ENCODE measurements at regions not wholly inside any gene's neighbourhood (a gene's known extent, or its start where the extent isn't known, plus 50 kb on each side); places are given as distances from the start of the nearest gene placed in this dataset.

DNA sequence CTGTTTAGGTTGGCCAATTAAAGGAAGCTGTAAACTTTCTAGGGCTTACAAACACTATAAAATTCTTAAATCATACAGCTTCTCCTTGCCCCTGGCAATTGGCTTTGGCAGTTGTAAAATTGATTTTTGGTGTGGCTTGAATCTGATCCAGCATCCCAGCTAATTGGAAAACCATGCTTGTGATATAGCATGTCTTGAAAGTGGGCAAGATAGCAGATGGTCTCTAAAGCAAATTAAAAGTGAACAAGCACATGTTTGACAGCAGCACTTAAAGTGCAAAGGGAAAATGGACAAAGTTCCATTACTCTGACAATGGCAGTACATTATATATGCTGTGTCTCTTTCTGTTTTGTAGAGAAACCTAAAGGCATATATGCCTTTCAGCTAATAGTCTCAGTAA is 302.9 kb upstream of the NXPH2 start:
- Histone ChIP-seq H3K27ac (ENCODE audit: low read length) (no peak overlapping the region), H3K9me3 (ENCODE audit: insufficient read depth, low read length) (no peaks in the 10 kb centered on the region), H3K9ac (ENCODE audit: low read length) (no peak overlapping the region), H3K4me3 (ENCODE audit: low read length) (no peak overlapping the region), H3K79me2 (ENCODE audit: low read length) (no peaks in the 10 kb centered on the region), H3K27me3 (ENCODE audit: low read depth, low read length) (no peaks in the 10 kb centered on the region), H4K20me1 (ENCODE audit: insufficient read depth, low read length) (no peaks in the 10 kb centered on the region), H3K4me2 (ENCODE audit: low read length) (no peak overlapping the region), H2AFZ (ENCODE audit: low read depth, low read length) (no peak overlapping the region), H3K4me1 (ENCODE audit: low read length) (no peaks in the 10 kb centered on the region), H3K36me3 (replicated peaks; ENCODE audit: low read depth, low read length) (no peaks in the 10 kb centered on the region)
- no peak for TF ChIP-seq CTCF (IDR thresholded peaks at IDR 0.05; ENCODE audit: low read depth, low read length)
- TF ChIP-seq EZH2phosphoT487 (IDR thresholded peaks at IDR 0.05; ENCODE audit: low read depth) = no peak

DNA sequence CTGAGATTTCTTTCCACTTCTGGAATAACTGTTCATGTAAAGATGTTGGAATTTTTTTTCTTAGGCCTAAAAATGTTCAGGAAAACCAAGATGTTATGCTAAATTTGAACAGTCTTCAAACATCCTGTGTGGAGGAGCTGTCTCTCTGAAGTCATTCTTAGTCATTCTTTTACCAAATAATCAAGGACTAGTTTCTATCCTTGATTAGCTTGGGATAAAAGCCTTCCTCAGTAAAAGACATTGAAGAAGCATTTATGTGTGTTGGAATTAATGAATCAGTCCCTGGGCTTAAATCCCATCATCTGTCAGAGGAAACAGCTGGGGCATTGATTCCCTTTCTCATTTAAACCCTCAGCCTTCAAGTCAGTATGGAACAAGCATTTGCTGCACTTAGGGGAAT is 300.1 kb upstream of the NXPH2 start:
- H3K4me3 ChIP-seq (ENCODE audit: low read length) = no peak overlapping the region
- no peak overlapping the region for H2AFZ ChIP-seq (ENCODE audit: low read depth, low read length)
- no peak overlapping the region for H3K27ac ChIP-seq (ENCODE audit: low read length)
- H3K79me2 ChIP-seq (ENCODE audit: low read length) = no peaks in the 10 kb centered on the region
- H4K20me1 ChIP-seq (ENCODE audit: insufficient read depth, low read length) = no peaks in the 10 kb centered on the region
- H3K27me3 ChIP-seq (ENCODE audit: low read depth, low read length) = no peaks in the 10 kb centered on the region
- no peak for TF ChIP-seq CTCF (IDR thresholded peaks at IDR 0.05; ENCODE audit: low read depth, low read length)
- no peak for TF ChIP-seq EZH2phosphoT487 (IDR thresholded peaks at IDR 0.05; ENCODE audit: low read depth)
- H3K36me3 ChIP-seq (replicated peaks; ENCODE audit: low read depth, low read length) = no peaks in the 10 kb centered on the region
- H3K4me2 ChIP-seq (ENCODE audit: low read length) = no peak overlapping the region
- no peaks in the 10 kb centered on the region for H3K9me3 ChIP-seq (ENCODE audit: insufficient read depth, low read length)
- H3K9ac ChIP-seq (ENCODE audit: low read length) = no peak overlapping the region
- no peaks in the 10 kb centered on the region for H3K4me1 ChIP-seq (ENCODE audit: low read length)

DNA sequence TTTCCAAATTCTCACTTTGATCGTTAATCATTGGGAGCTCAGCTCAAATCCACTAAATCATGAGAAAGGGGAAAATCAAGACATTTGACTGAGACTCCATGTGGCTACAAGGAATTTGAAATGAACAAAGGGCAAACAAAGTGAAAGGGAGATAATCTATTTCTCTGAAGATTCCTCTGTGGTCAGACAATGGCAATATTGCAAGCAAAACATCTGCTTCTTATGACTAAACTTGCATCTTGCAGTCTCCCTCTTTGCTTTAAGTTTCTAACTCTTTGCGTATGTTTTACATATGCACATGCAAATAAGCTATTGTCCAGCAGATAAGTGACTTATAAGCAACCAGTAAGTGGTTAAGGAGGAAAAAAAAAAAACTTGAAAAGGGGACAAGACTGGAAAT is 299.1 kb upstream of the NXPH2 start:
- Histone ChIP-seq H3K4me2 (ENCODE audit: low read length) (no peak overlapping the region), H2AFZ (ENCODE audit: low read depth, low read length) (no peak overlapping the region), H3K4me3 (ENCODE audit: low read length) (no peak overlapping the region), H3K9ac (ENCODE audit: low read length) (no peak overlapping the region), H4K20me1 (ENCODE audit: insufficient read depth, low read length) (no peaks in the 10 kb centered on the region), H3K9me3 (ENCODE audit: insufficient read depth, low read length) (no peaks in the 10 kb centered on the region), H3K36me3 (replicated peaks; ENCODE audit: low read depth, low read length) (no peaks in the 10 kb centered on the region), H3K27me3 (ENCODE audit: low read depth, low read length) (no peaks in the 10 kb centered on the region), H3K4me1 (ENCODE audit: low read length) (no peaks in the 10 kb centered on the region), H3K79me2 (ENCODE audit: low read length) (no peaks in the 10 kb centered on the region), H3K27ac (ENCODE audit: low read length) (no peak overlapping the region)
- no peak for TF ChIP-seq CTCF (IDR thresholded peaks at IDR 0.05; ENCODE audit: low read depth, low read length)
- no peak for TF ChIP-seq EZH2phosphoT487 (IDR thresholded peaks at IDR 0.05; ENCODE audit: low read depth)

DNA sequence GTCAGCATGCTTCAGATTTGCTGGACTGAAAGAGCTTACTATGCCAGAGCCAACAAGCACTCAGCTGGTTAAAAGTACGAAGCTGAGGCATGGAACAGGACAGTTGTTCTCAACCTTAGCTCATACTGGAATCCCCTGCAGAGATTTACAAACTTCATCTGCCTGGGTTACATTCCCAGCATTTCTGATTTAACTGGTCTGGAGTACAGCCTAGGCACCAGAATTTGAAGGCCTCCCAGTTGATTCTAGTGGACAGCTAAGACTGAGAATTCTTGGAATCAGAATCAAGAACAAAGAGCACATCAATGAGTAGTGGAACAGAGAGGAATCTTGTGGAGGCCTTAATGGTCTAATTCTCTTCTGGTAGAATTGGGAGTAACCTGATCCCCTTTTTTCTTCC is 298.2 kb upstream of the NXPH2 start:
- no peak overlapping the region for H2AFZ ChIP-seq (ENCODE audit: low read depth, low read length)
- no peak overlapping the region for H3K4me2 ChIP-seq (ENCODE audit: low read length)
- H3K9me3 ChIP-seq (ENCODE audit: insufficient read depth, low read length) = no peaks in the 10 kb centered on the region
- H3K36me3 ChIP-seq (replicated peaks; ENCODE audit: low read depth, low read length) = no peaks in the 10 kb centered on the region
- no peak overlapping the region for H3K9ac ChIP-seq (ENCODE audit: low read length)
- no peak for TF ChIP-seq CTCF (IDR thresholded peaks at IDR 0.05; ENCODE audit: low read depth, low read length)
- no peak for TF ChIP-seq EZH2phosphoT487 (IDR thresholded peaks at IDR 0.05; ENCODE audit: low read depth)
- H3K27ac ChIP-seq (ENCODE audit: low read length) = no peak overlapping the region
- no peaks in the 10 kb centered on the region for H3K27me3 ChIP-seq (ENCODE audit: low read depth, low read length)
- H3K4me3 ChIP-seq (ENCODE audit: low read length) = no peak overlapping the region
- no peaks in the 10 kb centered on the region for H3K79me2 ChIP-seq (ENCODE audit: low read length)
- H3K4me1 ChIP-seq (ENCODE audit: low read length) = no peaks in the 10 kb centered on the region
- H4K20me1 ChIP-seq (ENCODE audit: insufficient read depth, low read length) = no peaks in the 10 kb centered on the region

All from OCI-LY3 (cell line).